HUES6 (cell line): ENCODE measurements at regions not wholly inside any gene's neighbourhood (a gene's known extent, or its start where the extent isn't known, plus 50 kb on each side); places are given as distances from the start of the nearest gene placed in this dataset.

ENCODE experiments used
- H3K27ac ChIP-seq: 2 replicates; pipeline ENCODE4 v1.7.0; 2013; ENCODE audit warnings: low read depth, mild to moderate bottlenecking, low read length, inconsistent platforms
- H3K27me3 ChIP-seq: 2 replicates; pipeline ENCODE4 v1.6.1; 2013; ENCODE audit warnings: low read length; ENCODE audit not compliant: control insufficient read depth, insufficient read depth
- H3K36me3 ChIP-seq: 2 replicates; pipeline ENCODE4 v1.6.1; 2013; ENCODE audit warnings: low read length; ENCODE audit not compliant: control insufficient read depth, insufficient read depth
- H3K4me1 ChIP-seq: 2 replicates; pipeline ENCODE4 v1.6.1; 2013; ENCODE audit warnings: low read length; ENCODE audit not compliant: control insufficient read depth, insufficient read depth
- H3K4me3 ChIP-seq: 2 replicates; pipeline ENCODE4 v1.5.1; 2013; ENCODE audit warnings: low read depth, low read length
- H3K9ac ChIP-seq: one replicate; pipeline ENCODE4 v1.6.1; 2013; ENCODE audit warnings: mild to moderate bottlenecking, low read length
- H3K9me3 ChIP-seq: 2 replicates; pipeline ENCODE4 v1.6.1; 2013; ENCODE audit warnings: low read depth, low read length; ENCODE audit not compliant: control insufficient read depth, insufficient read depth

- no peaks in the 10 kb centered on the region for H3K9me3 ChIP-seq
Measured at GRCh38 chr18:22253156-22253555, 83.8 kb downstream of the GATA6 start.

More at GRCh38 chr18:22253156-22253555, 83.8 kb downstream of the GATA6 start:
- Histone ChIP-seq H3K4me3 (no peak overlapping the region), H3K9ac (no peak overlapping the region), H3K36me3 (no peaks in the 10 kb centered on the region), H3K27ac (no peak overlapping the region), H3K4me1 (no peaks in the 10 kb centered on the region), H3K27me3 (peaks cover 4% of the 10 kb centered on the region; the same call in 1 of the 2 replicates)
